ENCODE measurements at regions not wholly inside any gene's neighbourhood (a gene's known extent, or its start where the extent isn't known, plus 50 kb on each side); places are given as distances from the start of the nearest gene placed in this dataset.
A peak's percentile ranks its signal among the peaks of the same experiment; 100 is the strongest.

GRCh38 chr5:124537522-124537921, 208.9 kb downstream of the ZNF608 start:
- no peak overlapping the region for H2BK5ac ChIP-seq (ENCODE audit: low read length)
- no peaks in the 10 kb centered on the region for H3K79me2 ChIP-seq (ENCODE audit: control insufficient read depth, insufficient read depth, low read length)
- no peak overlapping the region for H3K23ac ChIP-seq (ENCODE audit: low read length)
- H3K56ac ChIP-seq (ENCODE audit: low read length): no peak overlapping the region
- no peak overlapping the region for H4K5ac ChIP-seq (ENCODE audit: low read length)
- no peaks in the 10 kb centered on the region for H3K27me3 ChIP-seq (ENCODE audit: insufficient read depth, low read length, poor library complexity)
- H3K36me3 ChIP-seq (ENCODE audit: control insufficient read depth, insufficient read depth, low read length): no peaks in the 10 kb centered on the region
- H3K4me2 ChIP-seq (ENCODE audit: low read length): no peak overlapping the region
- no peak overlapping the region for H2BK15ac ChIP-seq (replicated peaks; ENCODE audit: low read depth)
- H3K4me3 ChIP-seq (ENCODE audit: low read length): no peak overlapping the region
- H3K18ac ChIP-seq (ENCODE audit: low read length): no peak overlapping the region
- H4K8ac ChIP-seq (ENCODE audit: low read depth, low read length): no peak overlapping the region
- WGBS (ENCODE audit: extremely low coverage, insufficient coverage, low lambda C conversion rate): no CpG with 5 or more reads among the region's 4 CpGs
- no peak overlapping the region for H2AK5ac ChIP-seq (ENCODE audit: low read length)
- DNase-seq: no peak
- H2BK120ac ChIP-seq (ENCODE audit: low read depth, low read length): no peak overlapping the region
- H3K4ac ChIP-seq (ENCODE audit: low read depth, low read length): no peak overlapping the region
- H3K79me1 ChIP-seq (ENCODE audit: low read length): no peaks in the 10 kb centered on the region
- no peaks in the 10 kb centered on the region for H3K4me1 ChIP-seq (ENCODE audit: control insufficient read depth, low read depth, low read length)
- no peak overlapping the region for H3K9ac ChIP-seq (ENCODE audit: low read length)
- no peak overlapping the region for H3K27ac ChIP-seq (ENCODE audit: low read depth, low read length)

GRCh38 chr5:124537107-124537506, 209.3 kb downstream of the ZNF608 start:
- no peak overlapping the region for H3K4me2 ChIP-seq (ENCODE audit: low read length)
- H4K8ac ChIP-seq (ENCODE audit: low read depth, low read length): no peak overlapping the region
- H3K23ac ChIP-seq (ENCODE audit: low read length): no peak overlapping the region
- no peak overlapping the region for H3K56ac ChIP-seq (ENCODE audit: low read length)
- DNase-seq: no peak
- H3K4me1 ChIP-seq (ENCODE audit: control insufficient read depth, low read depth, low read length): no peaks in the 10 kb centered on the region
- H3K18ac ChIP-seq (ENCODE audit: low read length): no peak overlapping the region
- no peak overlapping the region for H2AK5ac ChIP-seq (ENCODE audit: low read length)
- H3K4ac ChIP-seq (ENCODE audit: low read depth, low read length): no peak overlapping the region
- H3K27me3 ChIP-seq (ENCODE audit: insufficient read depth, low read length, poor library complexity): no peaks in the 10 kb centered on the region
- WGBS (ENCODE audit: extremely low coverage, insufficient coverage, low lambda C conversion rate): no CpG with 5 or more reads among the region's 5 CpGs
- H3K27ac ChIP-seq (ENCODE audit: low read depth, low read length): no peak overlapping the region
- no peaks in the 10 kb centered on the region for H3K79me2 ChIP-seq (ENCODE audit: control insufficient read depth, insufficient read depth, low read length)
- H2BK15ac ChIP-seq (replicated peaks; ENCODE audit: low read depth): no peak overlapping the region
- H4K5ac ChIP-seq (ENCODE audit: low read length): no peak overlapping the region
- H3K9ac ChIP-seq (ENCODE audit: low read length): no peak overlapping the region
- H3K79me1 ChIP-seq (ENCODE audit: low read length): no peaks in the 10 kb centered on the region
- no peak overlapping the region for H2BK120ac ChIP-seq (ENCODE audit: low read depth, low read length)
- no peak overlapping the region for H3K4me3 ChIP-seq (ENCODE audit: low read length)
- H3K36me3 ChIP-seq (ENCODE audit: control insufficient read depth, insufficient read depth, low read length): no peaks in the 10 kb centered on the region
- H2BK5ac ChIP-seq (ENCODE audit: low read length): no peak overlapping the region

GRCh38 chr5:124536333-124536732, 210.1 kb downstream of the ZNF608 start:
- Histone ChIP-seq H4K5ac (ENCODE audit: low read length) (no peak overlapping the region), H2BK5ac (ENCODE audit: low read length) (no peak overlapping the region), H3K79me2 (ENCODE audit: control insufficient read depth, insufficient read depth, low read length) (no peaks in the 10 kb centered on the region), H3K4me2 (ENCODE audit: low read length) (no peak overlapping the region), H3K4ac (ENCODE audit: low read depth, low read length) (no peak overlapping the region), H3K4me1 (ENCODE audit: control insufficient read depth, low read depth, low read length) (no peaks in the 10 kb centered on the region), H3K79me1 (ENCODE audit: low read length) (no peaks in the 10 kb centered on the region), H3K56ac (ENCODE audit: low read length) (no peak overlapping the region), H3K27ac (ENCODE audit: low read depth, low read length) (no peak overlapping the region), H3K27me3 (ENCODE audit: insufficient read depth, low read length, poor library complexity) (no peaks in the 10 kb centered on the region), H3K36me3 (ENCODE audit: control insufficient read depth, insufficient read depth, low read length) (no peaks in the 10 kb centered on the region), H4K8ac (ENCODE audit: low read depth, low read length) (no peak overlapping the region), H3K9ac (ENCODE audit: low read length) (no peak overlapping the region), H2BK120ac (ENCODE audit: low read depth, low read length) (no peak overlapping the region), H3K4me3 (ENCODE audit: low read length) (no peak overlapping the region), H2AK5ac (ENCODE audit: low read length) (no peak overlapping the region), H2BK15ac (replicated peaks; ENCODE audit: low read depth) (no peak overlapping the region), H3K18ac (ENCODE audit: low read length) (no peak overlapping the region), H3K23ac (ENCODE audit: low read length) (no peak overlapping the region)
- WGBS (ENCODE audit: extremely low coverage, insufficient coverage, low lambda C conversion rate): no CpG with 5 or more reads among the region's 4 CpGs
- DNase-seq: no peak

DNA sequence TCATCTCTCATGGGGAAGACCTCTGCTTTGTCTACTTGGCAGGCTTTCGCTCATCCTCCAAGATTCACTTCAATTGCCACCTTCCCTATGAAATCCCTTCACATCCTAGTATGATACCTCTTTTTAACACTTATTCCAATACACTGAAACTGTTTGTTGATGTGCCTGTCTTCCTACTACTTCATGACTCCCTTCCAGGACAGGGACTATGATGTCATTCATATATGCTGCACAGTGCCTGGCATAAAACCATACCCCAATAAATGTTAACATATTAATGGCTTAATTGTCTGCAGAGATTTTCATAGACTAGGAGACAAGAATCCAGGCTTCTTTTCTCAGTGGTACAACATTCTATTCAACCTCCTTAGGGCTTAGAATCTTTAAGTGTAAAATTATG, 215.5 kb downstream of the ZNF608 start:
- no peaks in the 10 kb centered on the region for H3K4me1 ChIP-seq (ENCODE audit: control insufficient read depth, low read depth, low read length)
- no peak overlapping the region for H2BK120ac ChIP-seq (ENCODE audit: low read depth, low read length)
- no peak overlapping the region for H3K4me3 ChIP-seq (ENCODE audit: low read length)
- H3K79me2 ChIP-seq (ENCODE audit: control insufficient read depth, insufficient read depth, low read length): no peaks in the 10 kb centered on the region
- H2AK5ac ChIP-seq (ENCODE audit: low read length): no peak overlapping the region
- no peak overlapping the region for H3K27ac ChIP-seq (ENCODE audit: low read depth, low read length)
- DNase-seq: no peak
- no peaks in the 10 kb centered on the region for H3K36me3 ChIP-seq (ENCODE audit: control insufficient read depth, insufficient read depth, low read length)
- H3K4me2 ChIP-seq (ENCODE audit: low read length): no peak overlapping the region
- no peak overlapping the region for H2BK15ac ChIP-seq (replicated peaks; ENCODE audit: low read depth)
- H2BK5ac ChIP-seq (ENCODE audit: low read length): no peak overlapping the region
- H4K5ac ChIP-seq (ENCODE audit: low read length): no peak overlapping the region
- no peaks in the 10 kb centered on the region for H3K27me3 ChIP-seq (ENCODE audit: insufficient read depth, low read length, poor library complexity)
- no CpG with 5 or more reads among the region's 1 CpG for WGBS (ENCODE audit: extremely low coverage, insufficient coverage, low lambda C conversion rate)
- H3K79me1 ChIP-seq (ENCODE audit: low read length): no peaks in the 10 kb centered on the region
- H3K9ac ChIP-seq (ENCODE audit: low read length): no peak overlapping the region
- H3K18ac ChIP-seq (ENCODE audit: low read length): no peak overlapping the region
- no peak overlapping the region for H3K4ac ChIP-seq (ENCODE audit: low read depth, low read length)
- H3K56ac ChIP-seq (ENCODE audit: low read length): no peak overlapping the region
- H3K23ac ChIP-seq (ENCODE audit: low read length): no peak overlapping the region
- H4K8ac ChIP-seq (ENCODE audit: low read depth, low read length): no peak overlapping the region

DNA sequence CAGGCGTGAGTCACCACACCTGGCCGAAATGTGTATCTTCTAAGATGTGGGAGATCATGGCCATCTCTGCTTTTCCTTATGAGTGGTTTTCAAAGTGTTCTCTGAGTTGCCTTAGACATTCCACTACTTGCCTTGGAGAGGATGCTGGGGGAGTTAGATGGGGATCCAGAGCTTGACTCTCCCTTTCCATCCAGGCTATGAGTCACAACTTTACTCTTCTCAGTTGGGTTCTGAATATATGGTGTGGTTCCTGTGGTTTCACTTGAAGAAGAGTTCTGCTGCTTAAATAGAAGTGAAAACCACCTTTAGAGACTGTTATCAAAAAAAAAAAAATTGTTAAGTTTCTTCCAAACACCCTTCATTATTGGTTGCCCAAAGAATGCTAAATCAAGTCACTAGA, 217.6 kb downstream of the ZNF608 start:
- H3K27ac ChIP-seq (ENCODE audit: low read depth, low read length): no peak overlapping the region
- WGBS (ENCODE audit: extremely low coverage, insufficient coverage, low lambda C conversion rate): no CpG with 5 or more reads among the region's 2 CpGs
- no peak overlapping the region for H3K18ac ChIP-seq (ENCODE audit: low read length)
- H3K4me2 ChIP-seq (ENCODE audit: low read length): no peak overlapping the region
- no peak overlapping the region for H3K56ac ChIP-seq (ENCODE audit: low read length)
- no peaks in the 10 kb centered on the region for H3K27me3 ChIP-seq (ENCODE audit: insufficient read depth, low read length, poor library complexity)
- no peaks in the 10 kb centered on the region for H3K36me3 ChIP-seq (ENCODE audit: control insufficient read depth, insufficient read depth, low read length)
- H4K5ac ChIP-seq (ENCODE audit: low read length): no peak overlapping the region
- H3K79me1 ChIP-seq (ENCODE audit: low read length): no peaks in the 10 kb centered on the region
- no peak overlapping the region for H3K4me3 ChIP-seq (ENCODE audit: low read length)
- H2BK15ac ChIP-seq (replicated peaks; ENCODE audit: low read depth): no peak overlapping the region
- DNase-seq: no peak
- no peak overlapping the region for H3K23ac ChIP-seq (ENCODE audit: low read length)
- H3K4me1 ChIP-seq (ENCODE audit: control insufficient read depth, low read depth, low read length): no peaks in the 10 kb centered on the region
- H2BK120ac ChIP-seq (ENCODE audit: low read depth, low read length): no peak overlapping the region
- no peak overlapping the region for H3K4ac ChIP-seq (ENCODE audit: low read depth, low read length)
- H3K79me2 ChIP-seq (ENCODE audit: control insufficient read depth, insufficient read depth, low read length): no peaks in the 10 kb centered on the region
- no peak overlapping the region for H3K9ac ChIP-seq (ENCODE audit: low read length)
- H2BK5ac ChIP-seq (ENCODE audit: low read length): no peak overlapping the region
- H4K8ac ChIP-seq (ENCODE audit: low read depth, low read length): no peak overlapping the region
- H2AK5ac ChIP-seq (ENCODE audit: low read length): no peak overlapping the region

DNA sequence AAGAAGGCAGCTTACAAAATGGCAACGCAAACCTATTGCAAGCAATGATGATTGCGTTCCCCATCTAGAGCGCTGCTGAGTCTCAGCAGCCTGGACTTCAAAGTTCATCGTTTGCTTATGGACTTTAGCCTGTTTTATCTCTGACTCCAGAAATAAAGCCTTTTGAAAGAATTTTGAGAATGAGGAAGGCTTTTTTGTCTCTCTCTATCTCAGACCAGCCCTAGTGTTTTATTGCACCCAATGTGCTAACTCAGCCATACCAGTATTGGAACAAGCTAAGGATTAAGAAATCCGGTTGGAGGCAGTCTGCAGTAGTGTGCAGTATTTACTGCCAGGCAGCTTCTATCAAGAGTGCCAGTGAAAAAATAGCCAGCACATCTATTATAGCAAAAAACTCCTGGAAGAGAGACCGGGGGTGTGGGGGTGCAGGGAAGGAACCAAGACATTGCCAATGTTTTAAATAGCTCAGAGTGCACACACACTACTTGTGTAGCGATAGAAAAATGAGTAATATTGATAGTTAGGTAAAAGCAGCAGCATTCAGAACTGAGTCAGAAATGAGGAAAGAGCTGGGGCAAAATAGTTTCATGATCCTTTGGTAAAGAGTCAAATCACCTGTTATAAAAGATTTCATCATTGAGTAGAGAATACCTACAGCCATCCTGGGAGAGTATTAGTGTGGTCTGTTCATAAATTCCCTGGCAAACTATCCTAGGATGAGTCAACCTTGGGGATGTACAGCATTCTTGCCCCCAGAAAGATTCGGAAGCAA, 219.0 kb downstream of the ZNF608 start:
- Histone ChIP-seq H4K8ac (ENCODE audit: low read depth, low read length) (no peak overlapping the region), H3K4me1 (ENCODE audit: control insufficient read depth, low read depth, low read length) (no peaks in the 10 kb centered on the region), H2BK15ac (replicated peaks; ENCODE audit: low read depth) (no peak overlapping the region), H3K4me2 (ENCODE audit: low read length) (no peak overlapping the region), H3K9ac (ENCODE audit: low read length) (no peak overlapping the region), H2AK5ac (ENCODE audit: low read length) (no peak overlapping the region), H2BK120ac (ENCODE audit: low read depth, low read length) (no peak overlapping the region), H3K4ac (ENCODE audit: low read depth, low read length) (no peak overlapping the region), H3K4me3 (ENCODE audit: low read length) (no peak overlapping the region), H3K36me3 (ENCODE audit: control insufficient read depth, insufficient read depth, low read length) (no peaks in the 10 kb centered on the region), H3K79me2 (ENCODE audit: control insufficient read depth, insufficient read depth, low read length) (no peaks in the 10 kb centered on the region), H3K23ac (ENCODE audit: low read length) (no peak overlapping the region), H4K5ac (ENCODE audit: low read length) (no peak overlapping the region), H3K18ac (ENCODE audit: low read length) (peak overlapping the region; percentile 60), H3K79me1 (ENCODE audit: low read length) (no peaks in the 10 kb centered on the region), H2BK5ac (ENCODE audit: low read length) (no peak overlapping the region), H3K56ac (ENCODE audit: low read length) (no peak overlapping the region), H3K27ac (ENCODE audit: low read depth, low read length) (no peak overlapping the region), H3K27me3 (ENCODE audit: insufficient read depth, low read length, poor library complexity) (no peaks in the 10 kb centered on the region)
- no CpG with 5 or more reads among the region's 8 CpGs for WGBS (ENCODE audit: extremely low coverage, insufficient coverage, low lambda C conversion rate)
- no peak for DNase-seq

All from mesendoderm (in vitro differentiated cells).